Ishikawa (cell line): ENCODE measurements at regions not wholly inside any gene's neighbourhood (a gene's known extent, or its start where the extent isn't known, plus 50 kb on each side); places are given as distances from the start of the nearest gene placed in this dataset.

ENCODE experiments used
- CEBPB ChIP-seq: IDR thresholded peaks from 2 replicates; pipeline ENCODE4 v1.6.1; 2012
- TF ChIP-seq, protein P1 (sequence below): IDR thresholded peaks from 2 replicates; pipeline ENCODE4 v1.6.1; 2012

DNA sequence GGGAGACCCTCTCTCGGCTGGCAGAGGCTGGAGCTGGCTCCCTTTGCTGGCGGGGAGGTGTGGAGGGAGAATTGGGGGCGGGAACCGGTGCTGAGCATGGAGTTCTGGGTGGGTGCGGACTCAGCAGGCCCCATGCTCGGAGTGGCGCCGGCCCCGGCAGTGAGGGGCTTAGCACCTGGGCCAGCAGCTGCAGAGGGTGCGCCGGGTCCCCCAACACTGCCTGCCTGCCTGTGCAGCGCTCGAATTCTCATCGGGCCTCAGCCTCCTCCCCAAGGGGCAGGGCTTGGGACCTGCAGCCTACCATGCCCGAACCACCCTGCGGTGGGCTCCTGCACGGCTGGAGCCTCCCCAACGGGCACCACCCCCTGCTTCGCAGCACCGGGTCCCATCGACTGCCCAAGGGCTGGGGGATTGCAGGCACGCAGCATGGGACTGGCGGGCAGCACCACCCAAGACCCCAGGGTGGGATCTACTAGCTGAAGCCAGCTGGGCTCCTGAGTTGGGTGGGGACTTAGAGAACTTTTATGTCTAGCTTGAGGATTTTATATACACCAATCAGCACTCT, 129.8 kb downstream of the LRRC30 start:
- TF ChIP-seq CEBPB, result no peak
- TF ChIP-seq, protein P1, sequence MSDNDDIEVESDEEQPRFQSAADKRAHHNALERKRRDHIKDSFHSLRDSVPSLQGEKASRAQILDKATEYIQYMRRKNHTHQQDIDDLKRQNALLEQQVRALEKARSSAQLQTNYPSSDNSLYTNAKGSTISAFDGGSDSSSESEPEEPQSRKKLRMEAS, result no peak
